ENCODE measurements at regions not wholly inside any gene's neighbourhood (a gene's known extent, or its start where the extent isn't known, plus 50 kb on each side); places are given as distances from the start of the nearest gene placed in this dataset.
"Not testable (repeated sequence)": the region's sequence is repeated elsewhere in the genome, so short reads cannot be mapped to it uniquely, and the experiment has no call there.

DNA sequence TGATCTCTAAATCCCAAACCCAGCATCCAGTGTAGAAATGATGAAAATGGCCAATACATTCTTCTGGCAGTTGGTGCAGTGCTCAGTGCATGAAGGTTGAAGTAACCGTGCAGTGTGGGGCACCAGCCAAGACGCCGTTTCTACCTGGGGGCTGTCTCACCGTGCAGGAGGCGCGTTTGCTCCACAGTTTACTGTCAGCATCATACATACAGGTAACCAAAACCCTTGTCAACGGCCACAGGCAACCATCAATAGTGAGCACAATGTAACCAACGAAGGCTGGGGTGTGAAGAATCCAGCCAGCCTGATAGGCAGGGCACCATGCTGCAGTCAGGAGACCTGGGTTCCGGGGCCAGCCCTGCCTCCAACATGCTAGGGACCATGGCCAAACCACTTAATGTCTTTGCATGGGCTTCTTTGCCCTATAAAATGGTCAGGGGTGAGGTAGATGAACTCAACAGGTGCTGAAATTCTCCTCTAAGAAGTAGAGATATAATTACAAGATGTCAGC lies 127.5 kb upstream of the ID2 start:
- H3K36me3 ChIP-seq = no peaks in the 10 kb centered on the region
- H3K27me3 ChIP-seq = no peaks in the 10 kb centered on the region
- no peaks in the 10 kb centered on the region for H3K9me3 ChIP-seq
- H3K27ac ChIP-seq = no peak overlapping the region
- TF ChIP-seq, protein P1, sequence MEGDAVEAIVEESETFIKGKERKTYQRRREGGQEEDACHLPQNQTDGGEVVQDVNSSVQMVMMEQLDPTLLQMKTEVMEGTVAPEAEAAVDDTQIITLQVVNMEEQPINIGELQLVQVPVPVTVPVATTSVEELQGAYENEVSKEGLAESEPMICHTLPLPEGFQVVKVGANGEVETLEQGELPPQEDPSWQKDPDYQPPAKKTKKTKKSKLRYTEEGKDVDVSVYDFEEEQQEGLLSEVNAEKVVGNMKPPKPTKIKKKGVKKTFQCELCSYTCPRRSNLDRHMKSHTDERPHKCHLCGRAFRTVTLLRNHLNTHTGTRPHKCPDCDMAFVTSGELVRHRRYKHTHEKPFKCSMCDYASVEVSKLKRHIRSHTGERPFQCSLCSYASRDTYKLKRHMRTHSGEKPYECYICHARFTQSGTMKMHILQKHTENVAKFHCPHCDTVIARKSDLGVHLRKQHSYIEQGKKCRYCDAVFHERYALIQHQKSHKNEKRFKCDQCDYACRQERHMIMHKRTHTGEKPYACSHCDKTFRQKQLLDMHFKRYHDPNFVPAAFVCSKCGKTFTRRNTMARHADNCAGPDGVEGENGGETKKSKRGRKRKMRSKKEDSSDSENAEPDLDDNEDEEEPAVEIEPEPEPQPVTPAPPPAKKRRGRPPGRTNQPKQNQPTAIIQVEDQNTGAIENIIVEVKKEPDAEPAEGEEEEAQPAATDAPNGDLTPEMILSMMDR (IDR thresholded peaks at IDR 0.05) = no peak
- peaks cover 8% of the 10 kb centered on the region in 2 experiments for H3K4me1 ChIP-seq (ENCODE audit: control insufficient read depth in 1 of 2, insufficient read depth in 1 of 2, low read depth in 1 of 2, low read length in 1 of 2)
- no peak overlapping the region for H3K4me3 ChIP-seq (ENCODE audit: low read depth in 1 of 2, low read length in 1 of 2)

DNA sequence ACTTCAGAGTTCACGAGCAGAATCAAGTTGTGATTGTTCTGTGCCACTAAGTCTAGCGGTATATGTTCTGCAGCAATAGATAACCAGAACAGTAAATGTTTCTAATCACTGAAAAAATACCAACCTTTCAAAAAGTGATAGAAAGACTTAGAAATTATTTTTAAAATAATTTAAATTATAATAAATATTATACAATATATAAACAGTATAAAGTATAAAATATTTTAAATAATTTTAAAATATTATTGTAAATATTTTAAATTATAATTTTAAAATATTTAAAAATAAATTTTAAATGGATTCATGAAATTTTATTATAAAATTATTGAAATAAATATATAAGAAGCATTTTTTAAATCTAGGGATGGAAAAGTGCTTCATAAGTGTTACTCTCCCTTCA lies 126.3 kb upstream of the ID2 start:
- TF ChIP-seq, protein P1 (IDR thresholded peaks at IDR 0.05) = no peak

DNA sequence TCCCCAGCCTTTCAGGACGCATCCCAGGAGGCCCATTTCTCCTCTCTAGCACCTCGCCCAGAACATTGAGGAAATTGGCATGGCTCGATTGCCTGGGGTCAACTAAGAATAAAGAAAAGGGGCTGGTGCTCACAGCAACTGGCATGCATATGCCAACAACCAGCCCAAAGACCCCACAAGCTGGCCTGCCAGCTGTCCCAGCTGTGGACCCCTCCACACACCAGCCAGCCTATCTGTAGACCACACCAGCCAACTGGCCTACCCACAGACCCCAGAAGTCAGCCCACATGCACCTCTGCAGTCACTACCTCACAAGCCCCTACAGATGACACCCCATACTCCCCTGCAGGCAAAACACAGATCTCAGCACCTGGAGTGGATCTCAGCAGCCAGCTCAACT lies 123.8 kb upstream of the ID2 start:
- Histone ChIP-seq H3K27ac (no peak overlapping the region), H3K4me1 (ENCODE audit: control insufficient read depth in 1 of 2, insufficient read depth in 1 of 2, low read depth in 1 of 2, low read length in 1 of 2) (no peaks in the 10 kb centered on the region), H3K36me3 (no peaks in the 10 kb centered on the region), H3K9me3 (no peaks in the 10 kb centered on the region), H3K4me3 (ENCODE audit: low read depth in 1 of 2, low read length in 1 of 2) (no peak overlapping the region), H3K27me3 (no peaks in the 10 kb centered on the region)
- TF ChIP-seq, protein P1 (IDR thresholded peaks at IDR 0.05) = no peak

More for the DNA sequence above, 126.3 kb upstream of the ID2 start:
- Histone ChIP-seq H3K4me3 (ENCODE audit: low read depth in 1 of 2, low read length in 1 of 2) (no peak overlapping the region), H3K9me3 (no peaks in the 10 kb centered on the region), H3K4me1 (ENCODE audit: control insufficient read depth in 1 of 2, insufficient read depth in 1 of 2, low read depth in 1 of 2, low read length in 1 of 2) (no peaks in the 10 kb centered on the region), H3K27me3 (no peaks in the 10 kb centered on the region), H3K36me3 (no peaks in the 10 kb centered on the region), H3K27ac (no peak overlapping the region)

DNA sequence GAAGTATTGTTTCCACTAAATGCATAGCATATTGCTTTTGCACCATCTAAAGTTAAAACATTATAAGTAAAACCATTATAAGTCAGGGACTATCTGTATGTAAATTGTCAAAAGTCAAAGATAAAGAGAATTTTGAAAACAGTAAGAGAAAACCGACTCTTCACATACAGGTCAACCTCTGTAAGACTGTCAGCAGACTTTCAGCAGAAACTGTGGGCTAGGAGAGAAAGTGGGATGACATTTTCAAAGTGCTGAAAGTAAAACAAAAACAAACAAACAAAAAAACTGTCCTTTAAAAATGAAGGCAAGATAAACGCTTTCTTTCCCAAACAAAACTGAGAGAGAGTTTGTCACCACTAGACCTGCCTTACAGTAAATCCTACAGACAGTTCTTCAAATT lies 122.9 kb upstream of the ID2 start:
- H3K9me3 ChIP-seq = no peaks in the 10 kb centered on the region
- no peaks in the 10 kb centered on the region for H3K27me3 ChIP-seq
- H3K4me3 ChIP-seq (ENCODE audit: low read depth in 1 of 2, low read length in 1 of 2) = no peak overlapping the region
- H3K4me1 ChIP-seq (ENCODE audit: control insufficient read depth in 1 of 2, insufficient read depth in 1 of 2, low read depth in 1 of 2, low read length in 1 of 2) = no peaks in the 10 kb centered on the region
- TF ChIP-seq, protein P1 (IDR thresholded peaks at IDR 0.05) = no peak
- H3K36me3 ChIP-seq = no peaks in the 10 kb centered on the region
- no peak overlapping the region for H3K27ac ChIP-seq

DNA sequence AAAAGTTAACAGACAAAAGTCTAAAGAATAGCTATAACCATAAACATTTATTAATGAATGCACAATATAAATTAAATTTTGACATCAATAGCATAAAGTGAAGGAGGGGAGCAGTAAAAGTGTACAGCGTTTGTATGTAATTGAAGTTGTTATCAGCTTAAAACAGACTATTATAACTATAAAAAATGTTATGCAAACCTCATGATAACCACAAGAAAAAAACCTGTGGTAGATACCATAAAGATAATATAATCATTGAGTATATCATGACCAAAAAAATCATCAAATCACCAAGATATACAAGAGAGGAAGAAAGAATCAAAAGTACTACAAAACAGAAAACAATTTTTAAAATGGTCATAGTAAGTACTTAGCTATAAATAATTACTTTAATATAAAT lies 122.1 kb upstream of the ID2 start:
- H3K27me3 ChIP-seq = no peaks in the 10 kb centered on the region
- TF ChIP-seq, protein P1 (IDR thresholded peaks at IDR 0.05) = no peak
- no peak overlapping the region for H3K4me3 ChIP-seq (ENCODE audit: low read depth in 1 of 2, low read length in 1 of 2)
- no peak overlapping the region for H3K27ac ChIP-seq
- H3K9me3 ChIP-seq = no peaks in the 10 kb centered on the region
- no peaks in the 10 kb centered on the region for H3K4me1 ChIP-seq (ENCODE audit: control insufficient read depth in 1 of 2, insufficient read depth in 1 of 2, low read depth in 1 of 2, low read length in 1 of 2)
- no peaks in the 10 kb centered on the region for H3K36me3 ChIP-seq

DNA sequence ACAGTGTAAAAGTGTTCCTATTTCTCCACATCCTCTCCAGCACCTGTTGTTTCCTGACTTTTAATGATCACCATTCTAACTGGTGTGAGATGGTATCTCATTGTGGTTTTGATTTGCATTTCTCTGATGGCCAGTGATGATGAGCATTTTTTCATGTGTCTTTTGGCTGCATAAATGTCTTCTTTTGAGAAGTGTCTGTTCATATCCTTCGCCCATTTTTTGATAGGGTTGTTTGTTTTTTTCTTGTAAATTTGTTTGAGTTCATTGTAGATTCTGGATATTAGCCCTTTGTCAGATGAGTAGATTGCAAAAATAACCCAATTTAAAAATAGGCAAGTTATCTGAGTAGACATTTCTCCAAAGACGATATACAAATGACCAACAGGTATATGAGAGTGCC lies 120.2 kb upstream of the ID2 start:
- not testable (repeated sequence) for H3K9me3 ChIP-seq; H3K4me3 ChIP-seq (ENCODE audit: low read depth in 1 of 2, low read length in 1 of 2); H3K27ac ChIP-seq; H3K27me3 ChIP-seq; H3K36me3 ChIP-seq; H3K4me1 ChIP-seq (ENCODE audit: control insufficient read depth in 1 of 2, insufficient read depth in 1 of 2, low read depth in 1 of 2, low read length in 1 of 2)
